ENCODE measurements at regions not wholly inside any gene's neighbourhood (a gene's known extent, or its start where the extent isn't known, plus 50 kb on each side); places are given as distances from the start of the nearest gene placed in this dataset.

- no peak for TF ChIP-seq CTCF (IDR thresholded peaks at IDR 0.05; ENCODE audit: borderline replicate concordance, extremely low read depth, insufficient read depth)
- DNase-seq (no peak), FAIRE-seq (no peak)
- no peak overlapping the region for H3K27ac ChIP-seq (ENCODE audit: low read depth in 2 of 2, low read length in 2 of 2)
- H3K9me3 ChIP-seq (ENCODE audit: control insufficient read depth in 2 of 3, insufficient read depth in 1 of 3, low read length in 3 of 3) = no peaks in the 10 kb centered on the region
- intact Hi-C loops (cut with DNase I) = no loop called here
- no peak overlapping the region for H3K9ac ChIP-seq (ENCODE audit: low read length in 3 of 3)
- H3K4me3 ChIP-seq (ENCODE audit: low read length in 3 of 3) = no peak overlapping the region
- H3K36me3 ChIP-seq (ENCODE audit: control insufficient read depth in 2 of 3, insufficient read depth in 3 of 3, low read length in 3 of 3) = no peaks in the 10 kb centered on the region
- no peaks in the 10 kb centered on the region for H3K27me3 ChIP-seq (ENCODE audit: control insufficient read depth, insufficient read depth, low read length)
- H3K4me1 ChIP-seq (ENCODE audit: control insufficient read depth in 2 of 3, insufficient read depth in 2 of 3, low read depth in 1 of 3, low read length in 3 of 3) = no peaks in the 10 kb centered on the region
Measured at GRCh38 chr12:66956300-66956699, 277.4 kb upstream of the GRIP1 start.

DNA sequence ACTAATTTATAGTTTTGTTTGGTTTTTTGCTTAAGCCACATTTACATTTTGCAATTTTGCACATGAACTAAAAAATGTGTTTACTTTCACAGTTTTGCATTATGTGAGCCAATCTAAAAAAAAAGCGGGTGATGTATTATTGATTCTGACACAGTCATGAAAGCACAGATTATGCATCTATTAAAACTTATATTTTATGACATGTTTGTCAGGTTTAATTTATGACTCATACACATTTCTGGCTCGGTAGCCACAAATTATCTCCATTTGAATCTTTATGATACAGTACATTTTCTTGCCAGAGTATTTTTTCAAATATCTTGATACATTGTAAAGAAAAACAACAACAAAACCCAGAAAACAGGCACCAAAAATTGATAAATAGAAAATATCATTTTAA is 280.4 kb upstream of the GRIP1 start:
- FAIRE-seq (no peak), DNase-seq (no peak)
- H3K4me1 ChIP-seq (ENCODE audit: control insufficient read depth in 2 of 3, insufficient read depth in 2 of 3, low read depth in 1 of 3, low read length in 3 of 3) = no peaks in the 10 kb centered on the region

GRCh38 chr12:66960006-66960405 is 281.1 kb upstream of the GRIP1 start:
- no peak for FAIRE-seq
- Histone ChIP-seq H3K4me1 (ENCODE audit: control insufficient read depth in 2 of 3, insufficient read depth in 2 of 3, low read depth in 1 of 3, low read length in 3 of 3) (no peaks in the 10 kb centered on the region), H3K9me3 (ENCODE audit: control insufficient read depth in 2 of 3, insufficient read depth in 1 of 3, low read length in 3 of 3) (no peaks in the 10 kb centered on the region), H3K27ac (ENCODE audit: low read depth in 2 of 2, low read length in 2 of 2) (no peak overlapping the region), H3K27me3 (ENCODE audit: control insufficient read depth, insufficient read depth, low read length) (no peaks in the 10 kb centered on the region), H3K36me3 (ENCODE audit: control insufficient read depth in 2 of 3, insufficient read depth in 3 of 3, low read length in 3 of 3) (no peaks in the 10 kb centered on the region), H3K9ac (ENCODE audit: low read length in 3 of 3) (no peak overlapping the region), H3K4me3 (ENCODE audit: low read length in 3 of 3) (no peak overlapping the region)
- no peak for TF ChIP-seq CTCF (IDR thresholded peaks at IDR 0.05; ENCODE audit: borderline replicate concordance, extremely low read depth, insufficient read depth)
- no peak for DNase-seq
- intact Hi-C loops (cut with DNase I) = no loop called here

More for the DNA sequence above, 280.4 kb upstream of the GRIP1 start:
- H3K27me3 ChIP-seq (ENCODE audit: control insufficient read depth, insufficient read depth, low read length) = no peaks in the 10 kb centered on the region
- H3K9me3 ChIP-seq (ENCODE audit: control insufficient read depth in 2 of 3, insufficient read depth in 1 of 3, low read length in 3 of 3) = no peaks in the 10 kb centered on the region
- no peak overlapping the region for H3K27ac ChIP-seq (ENCODE audit: low read depth in 2 of 2, low read length in 2 of 2)
- H3K4me3 ChIP-seq (ENCODE audit: low read length in 3 of 3) = no peak overlapping the region
- intact Hi-C loops (cut with DNase I) = no loop called here
- H3K36me3 ChIP-seq (ENCODE audit: control insufficient read depth in 2 of 3, insufficient read depth in 3 of 3, low read length in 3 of 3) = no peaks in the 10 kb centered on the region
- no peak overlapping the region for H3K9ac ChIP-seq (ENCODE audit: low read length in 3 of 3)
- no peak for TF ChIP-seq CTCF (IDR thresholded peaks at IDR 0.05; ENCODE audit: borderline replicate concordance, extremely low read depth, insufficient read depth)

Measured in kidney (tissue), 13 donors.